ENCODE measurements at regions not wholly inside any gene's neighbourhood (a gene's known extent, or its start where the extent isn't known, plus 50 kb on each side); places are given as distances from the start of the nearest gene placed in this dataset.
A peak's percentile ranks its signal among the peaks of the same experiment; 100 is the strongest.

DNA sequence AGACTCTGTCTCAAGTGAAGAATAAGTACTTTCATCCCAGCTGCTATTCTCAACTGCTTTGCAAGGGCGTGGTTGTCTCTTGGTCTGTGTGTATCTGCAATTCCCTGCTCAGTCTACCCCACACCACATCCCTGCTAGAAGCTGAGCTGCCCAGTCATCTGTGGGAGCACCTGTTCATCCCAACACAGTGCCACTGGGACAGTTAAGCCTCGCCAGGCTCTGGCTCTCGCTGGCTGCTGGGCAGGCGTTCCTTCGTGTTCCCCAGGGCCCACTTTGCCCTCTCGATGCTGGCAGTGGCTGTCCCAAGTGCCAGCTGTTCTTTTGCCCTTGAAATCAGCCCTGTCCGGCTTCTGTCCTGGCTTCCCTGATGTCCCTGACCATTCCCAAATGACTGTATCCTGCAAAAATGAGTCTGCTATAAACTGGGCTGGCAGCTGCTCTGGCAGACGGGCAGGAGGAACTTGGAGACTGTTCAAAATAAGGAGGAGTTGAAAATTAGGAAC is 91.6 kb upstream of the KLHL25 start:
- intact Hi-C loops (cut with DNase I) = no loop called here
- DNase-seq = peak in 2 of 10 donors; percentile 11 to 81

- no peak for DNase-seq
- intact Hi-C loops (cut with DNase I) = no loop called here
These were observed 95.4 kb upstream of the KLHL25 start for GRCh38 chr15:85889956-85890619.

DNA sequence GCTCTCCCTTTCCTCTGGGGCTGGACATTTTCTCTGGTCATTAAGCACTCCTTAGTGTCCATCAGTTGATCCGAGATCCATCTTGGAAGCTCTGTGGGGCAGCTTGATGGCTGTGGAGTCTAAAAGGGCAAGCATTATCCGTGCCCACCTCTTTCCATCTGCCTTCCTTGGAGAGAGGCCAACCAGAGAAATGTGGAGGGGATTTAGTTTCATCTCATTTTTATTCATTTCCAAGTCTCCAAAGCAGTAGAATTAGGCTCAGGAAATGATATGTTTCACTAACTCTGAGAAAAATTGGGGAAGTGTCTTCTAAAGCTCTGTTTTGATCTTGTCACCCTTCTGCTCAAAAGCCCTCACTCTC is 95.9 kb upstream of the KLHL25 start:
- no peak for DNase-seq
- intact Hi-C loops (cut with DNase I) = no loop called here

GRCh38 chr15:85891470-85891869 is 96.7 kb upstream of the KLHL25 start:
- intact Hi-C loops (cut with DNase I) = no loop called here
- DNase-seq = no peak

DNA sequence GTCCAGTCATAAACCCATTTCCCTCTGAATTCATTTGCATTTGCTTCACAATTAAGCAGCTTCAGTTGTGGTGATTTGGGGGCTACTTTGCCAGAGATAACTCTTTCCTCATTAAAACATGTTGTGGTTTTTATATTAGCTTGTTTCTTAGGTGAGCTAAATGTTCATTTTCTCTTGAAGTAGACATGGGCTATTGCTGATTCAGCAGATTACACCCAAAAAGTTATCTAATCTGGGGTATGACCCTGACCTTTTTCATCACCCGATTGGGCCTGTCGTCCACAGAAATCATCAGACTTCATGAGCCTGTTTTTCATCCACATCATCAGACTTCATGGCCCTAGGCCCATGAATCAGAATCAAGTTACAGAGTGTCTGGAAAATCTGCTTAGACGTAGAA is 97.5 kb upstream of the KLHL25 start:
- intact Hi-C loops (cut with DNase I) = no loop called here
- DNase-seq = no peak

DNA sequence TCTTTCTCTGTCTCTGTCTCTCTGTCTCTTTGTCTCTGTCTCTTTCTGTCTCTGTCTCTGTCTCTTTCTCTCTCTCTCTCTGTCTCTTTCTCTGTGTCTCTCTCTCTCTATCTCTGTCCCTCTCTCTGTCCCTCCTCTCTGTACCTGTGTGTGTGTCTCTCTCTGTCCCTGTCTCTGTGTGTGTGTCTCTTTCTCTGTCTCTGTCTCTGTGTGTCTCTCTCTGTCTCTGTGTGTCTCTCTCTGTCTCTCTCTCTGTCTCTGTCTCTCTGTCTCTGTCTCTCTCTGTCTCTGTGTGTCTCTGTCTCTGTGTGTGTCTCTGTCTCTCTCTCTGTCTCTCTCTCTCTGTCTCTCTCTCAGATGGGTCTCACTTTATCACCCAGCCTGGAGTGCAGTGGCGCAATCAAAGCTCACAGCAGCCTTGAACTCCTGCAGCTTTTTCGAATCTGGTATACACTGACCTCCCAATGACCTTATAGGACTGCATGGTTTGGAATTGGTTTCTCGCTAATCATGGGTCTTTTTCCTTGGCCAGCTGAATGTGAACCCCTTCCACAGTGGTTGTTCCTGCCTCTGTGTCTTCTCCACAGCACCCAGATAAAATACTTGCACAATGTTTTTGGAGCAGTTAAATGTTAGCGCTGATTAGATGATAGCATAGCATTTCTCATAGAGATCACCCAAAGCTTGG is 102.6 kb upstream of the KLHL25 start:
- intact Hi-C loops (cut with DNase I) = no loop called here
- DNase-seq = no peak

GRCh38 chr15:85897895-85898717 is 103.4 kb upstream of the KLHL25 start:
- intact Hi-C loops (cut with DNase I) = no loop called here
- DNase-seq = no peak

DNA sequence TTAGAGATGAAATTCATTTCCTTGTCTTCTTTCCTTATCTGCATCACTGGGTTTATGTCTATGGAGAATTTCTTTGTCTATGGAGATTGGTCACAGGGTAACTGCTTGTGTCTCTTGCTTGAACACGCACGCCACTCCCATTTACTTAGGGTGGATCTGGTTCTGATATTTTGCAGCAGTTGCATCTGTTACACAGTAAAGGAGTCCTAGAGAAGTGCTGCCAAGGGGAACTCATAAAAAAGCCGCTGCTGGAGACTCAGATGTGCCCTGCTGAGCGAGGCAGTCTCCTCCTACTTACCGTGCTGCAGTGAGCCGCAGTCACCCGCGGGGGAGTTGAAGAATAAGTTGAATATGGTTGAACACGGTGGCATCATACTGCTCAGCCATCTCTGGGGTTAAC is 105.2 kb upstream of the KLHL25 start:
- DNase-seq = no peak
- intact Hi-C loops (cut with DNase I) = no loop called here

GRCh38 chr15:85905751-85906450 is 111.2 kb upstream of the KLHL25 start:
- peak in 1 of 10 donors; percentile 72 for DNase-seq
- intact Hi-C loops (cut with DNase I) = no loop called here

- no peak for DNase-seq
- intact Hi-C loops (cut with DNase I) = no loop called here
These were observed 111.9 kb upstream of the KLHL25 start for GRCh38 chr15:85906640-85907039.

GRCh38 chr15:85910834-85911233 is 116.1 kb upstream of the KLHL25 start:
- DNase-seq = no peak
- intact Hi-C loops (cut with DNase I) = no loop called here

DNA sequence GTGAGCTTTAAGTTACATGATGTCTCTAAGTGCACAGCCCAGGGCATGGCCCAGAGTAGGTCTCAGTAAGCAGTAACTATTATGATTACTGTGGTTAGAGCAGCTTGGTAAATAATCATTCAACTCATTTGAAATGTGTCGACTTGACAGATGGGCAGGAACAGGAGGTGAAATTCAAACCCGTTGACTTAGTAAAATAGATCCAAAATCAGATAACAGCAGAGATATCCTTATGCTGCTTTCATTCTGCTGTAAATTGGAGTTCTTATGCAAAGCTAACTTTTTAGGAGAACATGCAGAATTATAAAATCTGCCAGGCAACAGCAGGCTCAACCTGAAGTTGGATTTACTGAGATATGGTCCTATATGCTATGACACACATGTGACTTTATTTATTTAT is 118.7 kb upstream of the KLHL25 start:
- no peak for DNase-seq

DNA sequence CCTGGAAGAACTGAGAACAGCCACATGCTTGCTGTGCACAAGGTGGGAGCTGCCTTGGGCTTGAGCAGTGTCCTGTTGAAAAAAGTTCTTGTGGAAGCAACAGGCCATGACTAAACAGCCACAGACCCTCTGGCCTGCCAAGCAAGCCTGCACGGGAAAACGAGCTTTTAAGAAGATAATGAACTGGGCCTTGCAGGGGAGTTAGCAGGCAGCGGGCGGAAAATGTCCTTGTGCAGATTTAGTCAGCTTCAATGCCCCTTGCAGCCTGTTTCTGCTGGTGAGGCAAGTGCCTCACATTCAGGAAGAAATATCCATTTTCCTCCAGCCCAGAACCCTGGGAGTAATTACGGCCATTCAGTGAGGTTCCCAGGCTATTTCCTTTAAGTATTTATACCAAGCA is 126.2 kb upstream of the KLHL25 start:
- intact Hi-C loops (cut with DNase I) = no loop called here

More for the DNA sequence above, 118.7 kb upstream of the KLHL25 start:
- intact Hi-C loops (cut with DNase I) = no loop called here

GRCh38 chr15:85924088-85924487 is 129.4 kb upstream of the KLHL25 start:
- no peak for DNase-seq
- intact Hi-C loops (cut with DNase I) = no loop called here

More for the DNA sequence above, 126.2 kb upstream of the KLHL25 start:
- no peak for DNase-seq

- intact Hi-C loops (cut with DNase I) = no loop called here
- DNase-seq = no peak
These were observed 131.0 kb upstream of the KLHL25 start for GRCh38 chr15:85925649-85926237.

- no peak for DNase-seq
- intact Hi-C loops (cut with DNase I) = no loop called here
These were observed 132.1 kb upstream of the KLHL25 start for GRCh38 chr15:85926834-85927233.

DNA sequence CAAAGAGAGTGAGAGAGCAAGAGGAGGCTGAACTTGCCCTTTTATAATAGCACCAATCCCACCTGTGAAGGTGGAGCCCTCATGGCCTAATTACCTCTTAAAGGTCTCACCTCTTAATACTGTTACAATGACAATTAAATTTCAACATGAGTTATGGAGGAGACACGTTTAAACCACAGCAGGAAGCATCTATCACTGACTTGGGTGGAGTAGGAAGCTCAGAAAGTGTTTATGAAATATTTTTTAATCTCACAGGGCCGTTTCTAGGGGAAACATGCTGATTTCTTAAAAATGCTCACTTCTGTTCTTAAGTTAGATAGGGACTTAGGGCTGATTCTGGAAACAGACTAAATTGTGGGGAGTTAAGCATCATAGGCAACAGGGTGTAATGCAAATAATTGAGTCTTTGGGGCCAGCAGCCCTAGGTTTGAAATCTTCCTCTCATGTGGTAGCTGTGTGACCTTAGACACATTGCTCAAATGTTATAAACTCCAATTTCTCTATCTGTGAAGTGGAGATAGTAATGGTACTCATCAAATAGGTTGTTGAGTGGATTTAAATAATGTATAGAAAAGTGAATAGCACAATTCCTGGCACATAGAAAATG is 133.3 kb upstream of the KLHL25 start:
- intact Hi-C loops (cut with DNase I) = no loop called here
- no peak for DNase-seq

DNA sequence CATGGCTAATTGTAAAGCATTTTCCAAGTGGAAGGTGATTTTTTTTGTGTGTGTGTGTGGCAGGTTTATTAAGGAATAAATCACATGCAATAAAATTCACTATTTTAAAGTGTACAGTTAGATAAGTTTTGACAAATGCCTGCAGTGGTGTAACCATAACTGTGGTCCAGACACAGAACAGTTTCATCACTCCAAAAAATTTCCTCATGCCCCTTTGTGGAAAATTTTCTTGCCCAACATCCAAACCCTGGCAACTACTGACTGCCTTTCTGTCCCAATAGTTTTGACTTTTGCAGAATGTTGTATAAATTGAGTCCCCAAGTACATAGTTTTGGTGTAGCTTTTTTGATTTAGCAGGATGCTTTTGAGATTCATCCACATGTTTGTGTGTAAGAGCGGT is 135.1 kb upstream of the KLHL25 start:
- DNase-seq = no peak
- intact Hi-C loops (cut with DNase I) = no loop called here

- DNase-seq = no peak
- intact Hi-C loops (cut with DNase I) = no loop called here
These were observed 137.7 kb upstream of the KLHL25 start for GRCh38 chr15:85932391-85932790.

- no peak for DNase-seq
- intact Hi-C loops (cut with DNase I) = no loop called here
These were observed 140.0 kb upstream of the KLHL25 start for GRCh38 chr15:85934691-85935090.
